Right kidney (tissue), 1 donor: ENCODE measurements at regions not wholly inside any gene's neighbourhood (a gene's known extent, or its start where the extent isn't known, plus 50 kb on each side); places are given as distances from the start of the nearest gene placed in this dataset.
"Not testable (repeated sequence)": the region's sequence is repeated elsewhere in the genome, so short reads cannot be mapped to it uniquely, and the experiment has no call there.

Experiments
- DNase-seq: peaks from one replicate; pipeline ENCODE4 v3.0.0-alpha.2; 2016

DNA sequence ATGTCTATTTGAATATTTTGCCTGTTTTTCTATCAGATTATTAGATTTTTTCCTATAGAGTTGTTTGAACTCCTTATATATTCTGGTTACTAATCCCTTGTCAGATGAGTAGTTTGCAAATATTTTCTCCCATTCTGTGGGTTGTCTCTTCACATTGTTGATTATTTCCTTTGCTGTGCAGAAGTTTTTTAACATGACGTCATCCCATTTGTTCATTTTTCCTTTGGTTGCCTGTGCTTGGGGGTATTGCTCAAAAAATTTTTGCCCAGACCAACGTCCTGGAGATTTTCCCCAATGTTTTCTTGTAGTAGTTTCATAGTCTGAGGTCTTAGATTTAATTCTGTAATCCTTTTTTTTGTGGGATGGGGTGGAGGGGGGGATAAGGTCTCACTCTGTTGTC is 168.7 kb upstream of the NFIA start:
- DNase-seq: not testable (repeated sequence)

DNA sequence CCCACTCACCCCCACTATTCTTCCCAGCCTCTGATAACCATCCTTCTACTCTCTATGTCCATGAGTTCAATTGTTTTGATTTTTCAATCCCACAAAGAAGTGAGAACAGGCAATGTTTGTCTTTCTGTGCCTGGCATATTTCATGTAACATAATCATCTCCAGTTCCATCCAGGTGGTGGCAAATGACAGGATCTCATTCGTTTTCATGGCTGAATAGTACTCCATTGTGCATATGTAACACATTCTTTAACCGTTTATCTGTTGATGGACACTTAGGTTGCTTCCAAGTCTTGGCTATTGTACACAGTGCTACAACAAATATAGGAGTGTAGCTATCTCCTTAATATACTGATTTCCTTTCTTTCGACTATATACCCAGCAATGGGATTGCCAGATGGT is 169.3 kb upstream of the NFIA start:
- DNase-seq: no peak

DNA sequence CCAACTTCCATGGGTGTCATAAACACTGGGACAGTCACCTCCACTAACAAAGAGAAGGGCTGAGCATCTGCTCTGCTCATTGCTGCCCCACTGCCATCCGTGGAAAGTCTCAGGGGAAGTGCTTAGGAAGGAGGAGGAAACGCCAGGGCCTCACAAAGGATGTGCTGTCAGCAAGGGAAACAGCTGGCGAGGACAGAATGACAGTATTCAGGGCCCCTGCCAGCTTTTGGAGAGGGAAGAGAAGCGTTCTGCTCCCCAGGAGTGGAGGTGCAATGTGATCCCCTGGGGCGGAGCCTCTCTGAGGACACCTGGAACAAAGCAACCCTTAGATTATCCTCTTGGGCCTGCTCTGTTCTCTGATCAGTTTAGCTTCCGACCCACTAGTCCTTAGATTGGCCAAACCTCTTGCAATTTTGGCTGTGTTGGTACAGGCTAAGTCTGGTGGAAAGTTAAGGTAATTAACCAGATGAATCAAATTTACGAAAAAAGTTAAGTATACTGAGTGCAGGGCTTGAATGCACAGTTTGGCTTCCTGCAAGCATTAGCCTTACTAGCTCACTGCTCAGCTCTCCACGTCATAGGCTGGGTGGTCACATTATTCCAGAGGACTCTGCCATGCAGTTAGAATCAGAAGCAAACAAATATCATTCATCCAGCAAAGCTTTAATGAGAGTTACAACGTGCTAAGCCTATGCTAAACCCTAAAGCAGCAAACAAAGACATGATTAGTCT is 170.2 kb upstream of the NFIA start:
- DNase-seq: no peak

GRCh38 chr1:60908159-60908558 is 174.2 kb upstream of the NFIA start:
- no peak for DNase-seq

- no peak for DNase-seq
Measured at GRCh38 chr1:60906526-60906925, 175.8 kb upstream of the NFIA start.

DNA sequence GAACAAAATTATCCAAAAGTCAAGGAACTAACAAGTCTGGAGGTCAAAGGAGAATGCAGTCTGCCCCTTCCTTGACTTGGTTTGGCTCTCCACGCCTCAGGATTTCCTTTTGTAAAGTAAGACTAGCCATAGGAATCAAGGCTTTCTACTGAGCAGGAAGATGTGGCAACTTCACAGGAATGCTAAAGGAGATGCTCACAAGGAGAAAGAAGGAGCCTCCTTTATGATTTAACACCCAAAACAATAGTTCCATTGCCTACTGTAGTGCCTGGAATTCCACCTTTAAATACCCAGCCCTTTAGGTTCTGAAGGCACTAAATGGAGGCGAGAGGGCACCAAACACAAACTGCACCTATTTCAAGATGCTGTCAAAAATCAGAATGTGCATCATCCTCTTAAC is 176.3 kb upstream of the NFIA start:
- DNase-seq: no peak

GRCh38 chr1:60904099-60904851 is 178.1 kb upstream of the NFIA start:
- no peak for DNase-seq

DNA sequence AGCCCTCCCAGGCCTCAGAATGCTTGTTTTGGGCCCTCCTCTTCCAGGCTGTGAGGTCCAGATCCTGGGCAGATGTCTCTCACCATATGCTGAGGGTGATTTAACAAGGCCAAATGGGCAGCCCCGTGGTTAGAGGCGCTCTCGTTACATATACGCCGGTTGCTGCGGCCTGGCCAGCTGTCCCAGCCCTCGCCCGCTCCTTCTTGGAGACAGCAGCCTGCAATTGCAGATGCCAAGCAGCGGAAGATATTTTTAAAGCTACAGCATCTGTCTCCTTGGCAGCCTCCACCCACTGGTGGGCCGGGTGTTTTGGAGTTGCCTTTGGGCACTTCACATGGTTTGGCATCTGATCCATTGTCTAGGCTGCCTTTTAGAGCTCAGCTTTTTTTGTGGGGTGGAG is 178.8 kb upstream of the NFIA start:
- DNase-seq: no peak

GRCh38 chr1:60899464-60899863 is 182.9 kb upstream of the NFIA start:
- no peak for DNase-seq

GRCh38 chr1:60898987-60899386 is 183.4 kb upstream of the NFIA start:
- no peak for DNase-seq

DNA sequence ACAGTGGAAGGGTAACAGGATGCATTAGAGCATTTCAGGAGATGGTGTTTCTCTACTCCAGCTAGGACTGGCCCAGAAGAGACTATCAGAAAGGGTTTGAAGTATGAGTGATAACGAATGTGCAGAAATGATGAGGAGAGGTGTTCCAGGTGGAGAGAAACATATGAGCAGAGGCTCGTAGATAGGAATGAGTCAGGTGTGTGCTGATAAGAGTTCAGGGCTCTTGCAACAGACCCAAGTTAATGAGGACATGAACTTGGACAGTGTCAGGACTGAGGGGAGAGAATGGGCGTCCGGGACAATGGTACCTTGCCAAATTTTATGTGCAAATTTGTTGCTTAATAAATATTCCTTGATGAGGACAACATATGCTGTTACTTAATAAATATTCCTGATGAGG is 183.9 kb upstream of the NFIA start:
- no peak for DNase-seq

DNA sequence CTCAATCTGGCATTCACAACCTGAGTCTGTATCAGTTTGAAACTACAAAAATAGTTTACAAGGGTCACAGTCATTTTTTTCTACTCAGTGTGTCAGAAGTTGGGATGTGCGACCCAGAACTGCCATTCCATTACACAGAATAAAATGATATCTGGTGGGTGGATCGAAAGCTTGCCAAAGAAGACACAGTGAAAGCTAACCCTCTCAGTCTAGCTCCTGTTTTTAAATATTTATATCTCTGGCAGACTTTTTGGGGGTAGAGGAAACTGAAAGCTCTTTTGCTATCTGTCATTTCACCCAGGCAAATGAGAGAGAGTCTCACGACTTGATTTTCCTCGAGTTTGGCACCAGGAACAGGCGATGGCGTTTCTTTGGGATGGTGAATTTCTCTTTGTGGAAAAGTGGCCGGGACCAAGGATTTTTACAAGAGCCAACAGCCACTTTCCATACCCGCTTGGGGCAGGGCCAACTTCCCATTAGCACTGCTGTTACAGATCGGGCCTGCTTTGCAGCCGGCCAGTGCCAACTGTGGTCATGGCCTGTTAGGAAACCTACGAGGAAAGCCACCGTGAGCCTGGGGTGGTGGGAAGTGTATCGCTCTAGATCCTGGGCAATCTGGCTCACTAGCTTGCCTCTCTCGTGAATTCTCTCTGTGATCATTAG is 185.5 kb upstream of the NFIA start:
- DNase-seq: no peak

DNA sequence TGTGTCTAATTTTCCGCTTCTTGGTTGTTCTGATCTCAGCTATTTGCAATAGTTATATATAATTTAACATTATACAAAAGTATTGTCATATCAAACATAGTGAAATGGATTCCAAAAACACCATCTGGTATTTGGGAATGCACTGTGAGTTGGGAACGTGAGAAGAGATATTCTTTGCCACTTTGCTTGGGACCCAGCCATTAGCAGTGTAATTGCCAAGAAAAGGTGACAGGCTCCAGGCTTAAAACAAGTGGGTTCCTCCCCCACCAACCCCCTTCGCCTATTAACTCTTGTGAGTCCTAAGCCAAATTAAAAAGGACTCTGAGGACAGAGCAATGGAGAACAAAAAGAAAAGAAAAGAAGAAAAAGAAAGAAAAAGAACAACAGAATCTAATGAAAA is 186.7 kb upstream of the NFIA start:
- no peak for DNase-seq

GRCh38 chr1:60895252-60895651 is 187.1 kb upstream of the NFIA start:
- DNase-seq: no peak

- DNase-seq: no peak
Measured at GRCh38 chr1:60894741-60895140, 187.6 kb upstream of the NFIA start.

DNA sequence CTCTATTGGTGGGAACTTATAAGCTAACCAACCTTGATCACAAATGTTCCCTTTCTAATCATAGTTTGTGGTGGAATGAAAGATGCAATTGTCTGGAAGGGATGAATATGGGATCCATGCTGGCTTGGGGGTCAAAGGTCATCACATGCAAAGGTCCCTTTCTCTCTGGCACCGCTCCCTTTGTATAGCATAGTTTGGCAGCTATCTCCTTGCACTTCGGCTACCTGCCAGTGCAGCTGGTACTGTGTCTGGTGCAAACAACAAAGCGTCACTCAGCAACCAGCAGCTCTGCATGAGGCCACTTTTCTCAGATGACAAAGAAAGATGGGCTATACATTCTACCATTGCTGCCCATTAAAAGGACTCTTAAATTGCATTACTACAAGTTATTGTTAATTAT is 188.2 kb upstream of the NFIA start:
- no peak for DNase-seq

DNA sequence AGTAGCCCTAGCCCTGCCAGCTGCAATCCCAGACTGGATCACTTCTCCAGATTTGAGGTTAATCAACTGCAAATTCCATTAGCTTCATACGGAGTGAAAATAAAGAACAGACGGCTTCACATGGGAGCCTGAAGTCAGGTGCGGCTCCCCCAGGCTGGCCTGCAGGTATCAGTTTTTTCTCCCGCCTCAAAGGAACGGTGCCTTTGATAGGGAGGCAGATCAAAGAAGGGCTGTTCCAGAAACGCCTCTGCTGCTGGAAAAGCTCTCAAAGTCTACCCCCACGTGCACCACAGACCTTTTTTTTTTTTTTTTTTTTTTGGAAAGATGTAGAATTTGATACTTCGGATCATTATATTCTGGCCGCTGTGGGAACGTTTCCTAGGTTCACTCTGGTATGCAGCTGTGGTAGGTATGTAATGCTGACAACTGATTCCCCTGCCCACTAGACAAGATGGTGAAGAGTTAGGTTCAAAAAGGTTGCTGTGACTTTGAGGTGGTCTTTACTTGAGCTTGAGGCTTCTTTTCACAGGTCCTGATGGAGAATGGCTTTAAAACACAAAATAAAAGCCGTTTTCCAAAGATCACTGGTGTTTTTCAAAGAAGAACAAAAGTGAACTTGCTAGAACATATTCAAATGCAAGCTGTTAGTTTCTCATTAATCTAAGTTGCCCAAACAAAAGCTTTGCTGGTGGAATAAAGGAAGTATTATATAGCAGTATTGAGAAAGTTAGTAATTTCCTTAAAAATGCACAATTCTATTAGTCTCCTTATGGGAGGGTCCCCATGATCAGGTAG is 189.0 kb upstream of the NFIA start:
- DNase-seq: no peak

DNA sequence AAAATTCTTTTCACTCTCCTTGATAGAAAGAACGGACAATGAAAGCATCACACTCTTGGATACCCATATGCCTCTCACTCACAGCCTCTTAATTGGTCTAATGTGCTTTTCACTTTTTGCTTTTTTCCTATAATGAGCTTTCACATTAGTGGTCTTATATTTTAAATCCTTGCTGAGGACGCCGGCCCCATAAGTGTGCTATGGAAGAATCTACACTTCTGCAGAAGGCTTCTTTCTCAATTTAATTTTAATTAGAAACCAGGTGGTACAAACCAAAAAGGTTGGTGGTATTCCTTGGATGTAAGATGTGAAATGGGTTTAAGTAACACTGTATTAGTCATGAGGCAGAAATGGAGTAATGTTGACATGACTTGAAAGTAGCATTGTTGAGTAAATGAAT is 190.6 kb upstream of the NFIA start:
- DNase-seq: no peak

DNA sequence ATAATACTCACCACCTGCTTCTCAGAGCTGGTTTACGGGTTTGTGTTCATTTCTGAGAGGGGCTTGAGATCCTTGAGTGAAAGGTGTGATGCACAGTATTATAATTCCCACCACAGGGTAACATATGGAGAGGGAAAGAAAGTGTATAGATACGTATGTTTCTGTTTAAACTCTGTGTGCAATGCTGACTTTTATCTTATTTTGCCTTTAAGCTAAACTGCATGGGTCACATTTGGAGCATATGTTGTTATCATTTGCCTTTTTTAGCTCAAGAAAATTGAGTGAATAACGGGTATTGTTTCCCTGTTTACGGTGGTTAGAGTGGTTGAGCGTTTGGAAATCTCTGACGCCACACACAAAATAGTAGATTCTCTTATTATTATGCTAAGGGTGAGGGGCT is 191.1 kb upstream of the NFIA start:
- DNase-seq: no peak

DNA sequence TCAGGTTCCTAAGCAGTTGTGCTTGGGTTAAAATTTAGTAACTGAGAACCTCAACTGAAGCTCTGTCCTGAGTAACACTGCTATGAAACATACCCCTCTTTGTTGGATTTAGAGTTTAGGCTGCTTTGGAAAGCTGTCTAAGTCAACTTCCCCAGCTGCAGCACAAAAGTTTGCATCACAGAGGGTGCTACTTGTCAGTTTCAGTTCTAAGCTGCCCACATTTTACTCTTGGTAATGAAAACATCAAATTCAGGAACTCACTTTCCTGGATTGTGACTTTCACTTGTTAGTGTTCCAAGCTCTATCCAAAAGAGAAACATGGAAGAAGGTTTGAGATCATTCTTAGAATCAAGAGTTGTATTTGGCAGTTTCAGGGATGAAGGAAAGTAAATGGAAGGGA is 191.7 kb upstream of the NFIA start:
- no peak for DNase-seq

DNA sequence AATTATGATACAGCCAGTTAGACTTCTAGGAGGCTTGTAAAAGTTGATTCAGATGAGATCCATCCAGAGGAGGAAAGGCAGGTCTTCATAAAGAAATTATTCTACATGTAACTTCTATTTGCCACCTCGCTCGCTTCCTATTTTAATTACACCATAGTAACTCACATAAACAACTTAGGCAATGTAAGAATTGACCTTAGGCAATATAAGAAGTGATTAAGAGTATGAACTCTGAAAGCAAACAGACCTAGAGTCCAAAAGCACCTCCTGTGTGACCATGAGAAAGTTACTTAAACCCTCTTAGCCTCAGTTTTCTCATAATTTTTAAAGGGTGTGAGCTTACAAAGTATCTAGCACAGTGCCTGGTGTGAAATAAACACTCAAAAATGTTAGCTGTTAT is 192.7 kb upstream of the NFIA start:
- DNase-seq: no peak

GRCh38 chr1:60888126-60888525 is 194.2 kb upstream of the NFIA start:
- DNase-seq: no peak

- DNase-seq: no peak
Measured at GRCh38 chr1:60886793-60887331, 195.5 kb upstream of the NFIA start.
